Muscle of back (tissue), 3 donors: ENCODE measurements at regions not wholly inside any gene's neighbourhood (a gene's known extent, or its start where the extent isn't known, plus 50 kb on each side); places are given as distances from the start of the nearest gene placed in this dataset.

Source experiments
- DNase-seq, 3 donors: peaks; one replicate each; pipeline versions ENCODE4 v3.0.0 to v3.0.0-alpha.2; 2013

DNA sequence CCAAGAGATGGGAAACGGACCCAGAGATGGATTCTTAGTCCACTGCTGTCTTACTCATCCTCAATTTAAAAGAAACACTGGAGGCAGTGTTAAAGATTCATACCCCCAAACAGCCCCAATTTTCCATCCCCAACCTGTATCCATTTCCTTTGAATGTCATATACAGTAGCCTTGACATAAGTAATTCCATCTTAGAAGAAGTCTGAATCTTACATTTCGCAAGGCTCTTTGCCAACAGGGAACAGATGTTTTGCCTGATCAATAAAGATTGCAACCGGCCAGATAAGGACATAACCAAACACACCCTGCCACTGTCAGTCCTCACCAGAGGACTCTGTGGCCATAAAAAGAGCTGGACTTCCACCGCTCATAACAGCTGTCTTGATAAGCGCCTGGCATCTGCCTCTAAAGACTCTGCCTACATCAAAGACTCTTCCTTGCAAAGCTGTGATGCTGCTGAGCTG lies 59.0 kb upstream of the MED9 start:
- DNase-seq: no peak

GRCh38 chr17:17419166-17419565 lies 57.6 kb upstream of the MED9 start:
- no peak for DNase-seq

- DNase-seq: no peak
Observed at GRCh38 chr17:17419631-17420030, 57.2 kb upstream of the MED9 start.

- DNase-seq: peak in 1 of 3 donors; percentile 62
Observed at GRCh38 chr17:17420082-17420481, 56.7 kb upstream of the MED9 start.

- peak in 1 of 3 donors; percentile 69 for DNase-seq
Observed at GRCh38 chr17:17420561-17421269, 56.1 kb upstream of the MED9 start.

- DNase-seq: no peak
Observed at GRCh38 chr17:17421346-17422216, 55.2 kb upstream of the MED9 start.

DNA sequence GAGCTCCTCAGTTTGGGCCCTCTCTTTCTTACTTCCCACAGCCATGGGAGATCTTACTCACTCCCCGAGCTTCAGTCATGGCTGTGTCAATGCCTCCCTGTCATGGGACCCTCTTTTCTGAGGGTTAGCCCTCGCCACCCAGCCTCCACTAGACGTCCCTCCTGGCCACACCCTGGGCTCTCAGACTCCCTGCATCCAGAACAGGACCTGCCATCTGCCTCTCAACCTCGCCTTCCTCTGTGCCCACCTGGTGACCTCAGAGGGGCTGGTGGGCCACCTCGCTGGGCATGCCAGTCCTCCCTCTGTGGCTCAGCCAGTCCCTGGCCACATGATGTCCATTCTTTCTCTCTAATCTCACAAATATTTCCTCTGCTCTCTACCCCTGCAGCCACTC lies 54.6 kb upstream of the MED9 start:
- no peak for DNase-seq

DNA sequence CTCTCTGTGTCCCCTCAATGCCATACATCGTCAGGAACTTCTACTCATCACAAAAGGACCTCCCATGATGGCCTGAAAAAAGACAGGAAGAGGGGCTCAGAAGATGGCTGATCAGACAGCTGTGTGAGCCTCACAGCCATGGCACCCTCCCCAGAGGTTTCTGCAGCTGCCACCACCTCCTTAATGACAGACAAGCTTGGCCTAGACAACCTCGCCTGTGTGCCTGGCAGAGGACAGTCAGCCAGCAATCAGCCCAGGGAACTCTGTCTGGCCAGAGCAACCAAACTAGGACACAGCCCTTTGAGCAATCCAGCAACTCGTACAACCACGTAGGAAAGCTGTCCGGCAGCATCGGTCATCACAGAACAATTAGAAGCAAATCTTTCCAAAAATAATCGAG lies 54.2 kb upstream of the MED9 start:
- DNase-seq: no peak

DNA sequence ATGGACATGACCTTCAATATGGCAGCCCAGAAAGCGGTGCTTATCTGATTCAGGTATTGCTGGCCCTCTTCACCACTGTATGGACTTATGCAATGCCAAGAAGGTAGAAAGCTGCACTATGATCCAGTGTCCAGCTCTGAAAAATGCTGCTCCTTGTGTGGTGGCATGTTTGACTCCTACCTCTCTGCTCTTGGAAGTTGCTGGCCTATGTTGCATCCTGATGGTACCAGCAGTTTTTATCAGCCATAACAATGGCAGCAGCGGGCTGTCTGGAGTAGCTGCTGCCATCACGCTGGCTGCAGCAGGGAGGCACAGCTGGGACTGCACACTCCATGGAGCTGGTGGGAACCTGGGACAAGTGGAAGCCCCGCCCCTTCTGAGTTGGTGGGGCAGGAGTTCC lies 53.1 kb upstream of the MED9 start:
- DNase-seq: no peak

DNA sequence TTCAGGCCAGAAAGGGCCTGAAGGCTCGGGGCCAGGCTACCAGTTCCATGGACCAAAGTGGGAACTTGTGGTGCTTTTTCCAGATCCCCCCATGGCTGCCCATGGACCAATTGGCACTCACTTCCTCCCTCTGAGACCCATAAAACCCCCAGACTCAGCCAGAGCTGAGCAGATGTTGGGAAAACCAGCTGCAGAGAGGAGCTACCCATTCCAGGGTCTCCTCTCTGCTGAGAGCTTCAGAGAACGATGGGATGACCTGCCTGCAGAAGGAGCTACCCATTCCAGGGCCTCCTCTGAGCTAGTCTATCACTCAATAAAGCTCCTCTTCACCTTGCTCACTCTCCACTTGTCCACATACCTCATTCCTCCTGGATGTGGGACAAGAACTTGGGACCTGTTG lies 52.2 kb upstream of the MED9 start:
- DNase-seq: no peak

- no peak for DNase-seq
Observed at GRCh38 chr17:17425005-17425404, 51.8 kb upstream of the MED9 start.

DNA sequence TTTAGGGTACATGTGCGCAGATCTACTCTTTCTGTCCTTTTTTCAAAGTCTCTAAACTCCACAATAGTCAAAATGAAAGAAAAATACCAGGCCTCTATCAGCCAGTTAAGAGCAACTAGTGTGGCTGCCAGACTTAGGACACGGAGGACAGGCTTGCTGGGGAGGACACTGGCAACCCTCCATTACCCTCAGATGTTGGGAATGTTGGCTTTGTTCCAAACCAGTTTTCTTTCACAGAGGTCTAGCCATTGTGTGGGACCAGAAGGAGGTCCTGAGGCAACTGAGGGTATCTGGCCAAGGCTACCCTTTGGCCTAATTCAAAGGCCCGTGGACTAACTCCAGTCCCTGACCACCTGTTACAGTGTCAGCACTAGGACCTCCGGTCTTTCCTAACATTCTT lies 51.2 kb upstream of the MED9 start:
- no peak for DNase-seq

- DNase-seq: no peak
Observed at GRCh38 chr17:17426184-17426583, 50.6 kb upstream of the MED9 start.
